Right atrium auricular region (tissue), 2 donors: ENCODE measurements at regions not wholly inside any gene's neighbourhood (a gene's known extent, or its start where the extent isn't known, plus 50 kb on each side); places are given as distances from the start of the nearest gene placed in this dataset.

Experiments used
- DNase-seq: peaks from one replicate; pipeline ENCODE4 v3.0.0-alpha.2; 2019; ENCODE audit warnings: low spot score
- H3K27ac ChIP-seq, 2 donors: fragments of 200-600 bp; sonication (generic); 1 replicate in 1 of 2; 2 replicates in 1 of 2; pipeline ENCODE4 v1.5.1; 2016 to 2019
- H3K27me3 ChIP-seq, 2 donors: fragments of 200-600 bp; sonication (generic); one replicate each; pipeline versions ENCODE4 v1.5.1 to v1.6.0; 2017 to 2019
- H3K36me3 ChIP-seq: fragments of 200-600 bp; sonication (generic); one replicate; pipeline ENCODE4 v1.5.1; 2016
- H3K4me1 ChIP-seq, 2 donors: fragments of 200-600 bp; sonication (generic); one replicate each; pipeline versions ENCODE4 v1.5.1 to v1.6.0; 2017 to 2019
- H3K4me3 ChIP-seq, 2 donors: fragments of 200-600 bp; sonication (generic); 1 replicate in 1 of 2; 2 replicates in 1 of 2; pipeline ENCODE4 v1.5.1; 2017 to 2019; ENCODE audit warnings: mild to moderate bottlenecking in 1 of 2, moderate library complexity in 1 of 2
- H3K9me3 ChIP-seq, 2 donors: fragments of 200-600 bp; sonication (generic); one replicate each; pipeline ENCODE4 v1.5.1; 2019
- CTCF ChIP-seq, 2 donors: fragments of 200-600 bp; sonication (generic); IDR thresholded peaks; one replicate each; pipeline ENCODE4 v1.5.1; 2019; ENCODE audit warnings: antibody characterized with exemption in 2 of 2

- no peak overlapping the region for H3K27ac ChIP-seq
- H3K27me3 ChIP-seq: no peaks in the 10 kb centered on the region
- H3K9me3 ChIP-seq: no peaks in the 10 kb centered on the region
- DNase-seq: no peak
- no peaks in the 10 kb centered on the region for H3K36me3 ChIP-seq
- no peak for TF ChIP-seq CTCF (IDR thresholded peaks at IDR 0.05)
- no peak overlapping the region for H3K4me3 ChIP-seq
- H3K4me1 ChIP-seq: no peaks in the 10 kb centered on the region
Measured at GRCh38 chr14:41171045-41171444, 435.6 kb upstream of the LRFN5 start.

- H3K27me3 ChIP-seq: no peaks in the 10 kb centered on the region
- TF ChIP-seq CTCF (IDR thresholded peaks at IDR 0.05): no peak
- H3K27ac ChIP-seq: no peak overlapping the region
- H3K9me3 ChIP-seq: no peaks in the 10 kb centered on the region
- H3K4me3 ChIP-seq: no peak overlapping the region
- H3K36me3 ChIP-seq: no peaks in the 10 kb centered on the region
- no peak for DNase-seq
- H3K4me1 ChIP-seq: no peaks in the 10 kb centered on the region
Measured at GRCh38 chr14:41167040-41167439, 439.6 kb upstream of the LRFN5 start.

GRCh38 chr14:41154143-41154807 lies 452.4 kb upstream of the LRFN5 start:
- TF ChIP-seq CTCF (IDR thresholded peaks at IDR 0.05): no peak
- Histone ChIP-seq H3K4me1 (no peaks in the 10 kb centered on the region), H3K27me3 (no peaks in the 10 kb centered on the region), H3K4me3 (no peak overlapping the region), H3K27ac (no peak overlapping the region), H3K36me3 (no peaks in the 10 kb centered on the region), H3K9me3 (no peaks in the 10 kb centered on the region)
- DNase-seq: no peak

- no peak for TF ChIP-seq CTCF (IDR thresholded peaks at IDR 0.05)
- DNase-seq: no peak
- no peaks in the 10 kb centered on the region for H3K36me3 ChIP-seq
- no peak overlapping the region for H3K4me3 ChIP-seq
- H3K27ac ChIP-seq: no peak overlapping the region
- no peaks in the 10 kb centered on the region for H3K9me3 ChIP-seq
- H3K4me1 ChIP-seq: no peaks in the 10 kb centered on the region
- H3K27me3 ChIP-seq: no peaks in the 10 kb centered on the region
Measured at GRCh38 chr14:41146391-41146790, 460.3 kb upstream of the LRFN5 start.

GRCh38 chr14:41144370-41144769 lies 462.3 kb upstream of the LRFN5 start:
- DNase-seq: no peak
- no peak overlapping the region for H3K27ac ChIP-seq
- H3K4me1 ChIP-seq: no peaks in the 10 kb centered on the region
- H3K36me3 ChIP-seq: no peaks in the 10 kb centered on the region
- H3K27me3 ChIP-seq: no peaks in the 10 kb centered on the region
- no peaks in the 10 kb centered on the region for H3K9me3 ChIP-seq
- TF ChIP-seq CTCF (IDR thresholded peaks at IDR 0.05): no peak
- no peak overlapping the region for H3K4me3 ChIP-seq

- no peak for TF ChIP-seq CTCF (IDR thresholded peaks at IDR 0.05)
- Histone ChIP-seq H3K27me3 (no peaks in the 10 kb centered on the region), H3K27ac (no peak overlapping the region), H3K4me3 (no peak overlapping the region), H3K9me3 (no peaks in the 10 kb centered on the region), H3K36me3 (no peaks in the 10 kb centered on the region), H3K4me1 (no peaks in the 10 kb centered on the region)
- no peak for DNase-seq
Measured at GRCh38 chr14:41137741-41138140, 468.9 kb upstream of the LRFN5 start.
